H9 (cell line): ENCODE measurements at regions not wholly inside any gene's neighbourhood (a gene's known extent, or its start where the extent isn't known, plus 50 kb on each side); places are given as distances from the start of the nearest gene placed in this dataset.
A peak's percentile ranks its signal among the peaks of the same experiment; 100 is the strongest.

Source experiments
- DNase-seq: peaks from one replicate; pipeline ENCODE4 v3.0.0-alpha.2; 2017
- H2AFZ ChIP-seq: one replicate; pipeline ENCODE4 v1.6.1; 2013; ENCODE audit warnings: mild to moderate bottlenecking, low read length, control low read depth, moderate library complexity
- H2AK5ac ChIP-seq: 2 replicates; pipeline ENCODE4 v1.6.1; 2013; ENCODE audit warnings: low read length, control low read depth, mixed read lengths; ENCODE audit not compliant: insufficient read length
- H2BK120ac ChIP-seq: one replicate; pipeline ENCODE4 v1.6.1; 2013; ENCODE audit warnings: low read depth, mild to moderate bottlenecking, low read length, control low read depth, inconsistent platforms; ENCODE audit not compliant: poor library complexity, severe bottlenecking
- H2BK12ac ChIP-seq: 2 replicates; pipeline ENCODE4 v1.6.1; 2013; ENCODE audit warnings: low read length, control low read depth, mixed read lengths, low read depth; ENCODE audit not compliant: insufficient read length
- H2BK15ac ChIP-seq: 2 replicates; pipeline ENCODE4 v1.6.1; 2013; ENCODE audit warnings: low read depth, low read length, control low read depth
- H2BK20ac ChIP-seq: one replicate; pipeline ENCODE4 v1.6.1; 2013; ENCODE audit warnings: low read depth, mild to moderate bottlenecking, low read length, control low read depth, inconsistent platforms; ENCODE audit not compliant: poor library complexity, severe bottlenecking
- H2BK5ac ChIP-seq: 2 replicates; pipeline ENCODE4 v1.6.1; 2013; ENCODE audit warnings: low read length, control low read depth, mixed read lengths; ENCODE audit not compliant: insufficient read length
- H3K14ac ChIP-seq: 2 replicates; pipeline ENCODE4 v1.6.1; 2013; ENCODE audit warnings: low read length, control low read depth; ENCODE audit not compliant: insufficient read depth
- H3K18ac ChIP-seq: 2 replicates; pipeline ENCODE4 v1.6.1; 2013; ENCODE audit warnings: low read depth, mild to moderate bottlenecking, mixed read lengths, low read length, control low read depth; ENCODE audit not compliant: insufficient read length
- H3K23ac ChIP-seq: 2 replicates; pipeline ENCODE4 v1.6.1; 2013; ENCODE audit warnings: low read length, control low read depth, mixed read lengths, low read depth; ENCODE audit not compliant: insufficient read length
- H3K23me2 ChIP-seq: 2 replicates; pipeline ENCODE4 v1.6.1; 2013; ENCODE audit warnings: low read depth, mild to moderate bottlenecking, mixed read lengths, low read length, control low read depth; ENCODE audit not compliant: insufficient read length, poor library complexity, severe bottlenecking
- H3K27ac ChIP-seq: 2 replicates; pipeline ENCODE4 v1.5.1; 2013; ENCODE audit warnings: low read length, control low read depth, mixed read lengths, low read depth; ENCODE audit not compliant: insufficient read length
- H3K27me3 ChIP-seq: 2 replicates; pipeline ENCODE4 v1.6.1; 2013; ENCODE audit warnings: low read length, control low read depth, inconsistent platforms; ENCODE audit not compliant: insufficient read depth
- H3K4ac ChIP-seq: 2 replicates; pipeline ENCODE4 v1.6.1; 2013; ENCODE audit warnings: low read depth, mild to moderate bottlenecking, control low read depth, inconsistent platforms, low read length, moderate library complexity
- H3K4me1 ChIP-seq: 2 replicates; pipeline ENCODE4 v1.6.1; 2013; ENCODE audit warnings: low read length, control low read depth, inconsistent platforms; ENCODE audit not compliant: insufficient read depth
- H3K4me2 ChIP-seq: 2 replicates; pipeline ENCODE4 v1.6.1; 2013; ENCODE audit warnings: low read length, control low read depth, mixed read lengths; ENCODE audit not compliant: insufficient read length, insufficient read depth
- H3K56ac ChIP-seq: 2 replicates; pipeline ENCODE4 v1.6.1; 2013; ENCODE audit warnings: low read depth, mild to moderate bottlenecking, mixed read lengths, low read length, control low read depth; ENCODE audit not compliant: insufficient read length
- H3K79me1 ChIP-seq: 2 replicates; pipeline ENCODE4 v1.6.1; 2013; ENCODE audit warnings: low read depth, mild to moderate bottlenecking, moderate library complexity, low read length, control low read depth, inconsistent platforms; ENCODE audit not compliant: insufficient read depth, poor library complexity, severe bottlenecking
- H3K79me2 ChIP-seq: 2 replicates; pipeline ENCODE4 v1.6.1; 2013; ENCODE audit warnings: low read length, control low read depth, inconsistent platforms; ENCODE audit not compliant: insufficient read depth
- H3K9ac ChIP-seq: 2 replicates; pipeline ENCODE4 v1.6.1; 2013; ENCODE audit warnings: low read length, control low read depth, mixed read lengths; ENCODE audit not compliant: insufficient read length; ENCODE audit errors: extremely low read depth
- H3K9me3 ChIP-seq: one replicate; pipeline ENCODE4 v1.6.1; 2013; ENCODE audit warnings: low read depth, low read length, inconsistent platforms; ENCODE audit not compliant: control insufficient read depth
- H3T11ph ChIP-seq: one replicate; pipeline ENCODE4 v1.6.1; 2013; ENCODE audit warnings: mild to moderate bottlenecking, low read length, control low read depth, inconsistent platforms
- H4K20me1 ChIP-seq: one replicate; pipeline ENCODE4 v1.6.1; 2013; ENCODE audit not compliant: control insufficient read depth, insufficient read length, insufficient read depth
- H4K5ac ChIP-seq: 2 replicates; pipeline ENCODE4 v1.6.1; 2013; ENCODE audit warnings: low read depth, mild to moderate bottlenecking, mixed read lengths, low read length, control low read depth; ENCODE audit not compliant: insufficient read length
- H4K8ac ChIP-seq: replicated peaks from 2 replicates; pipeline ENCODE4 v1.6.1; 2013; ENCODE audit warnings: low read length, control low read depth, mixed read lengths, low read depth; ENCODE audit not compliant: insufficient read length
- H4K91ac ChIP-seq: 2 replicates; pipeline ENCODE4 v1.6.1; 2013; ENCODE audit warnings: low read depth, mild to moderate bottlenecking, moderate library complexity, mixed read lengths, low read length, control low read depth; ENCODE audit not compliant: insufficient read length
- H3K27ac Mint-ChIP-seq, 3 experiments: 2 replicates in 2 of 3; 3 replicates in 1 of 3; pipeline ENCODE4 v1.8.0; 2020 to 2021; ENCODE audit warnings: mixed read lengths in 3 of 3, mild to moderate bottlenecking in 1 of 3, moderate library complexity in 1 of 3
- H3K27me3 Mint-ChIP-seq: 2 replicates; pipeline ENCODE4 v1.8.0; 2021; ENCODE audit warnings: low read depth, mild to moderate bottlenecking, moderate library complexity, mixed read lengths
- H3K36me3 Mint-ChIP-seq, 3 experiments: 2 replicates in 2 of 3; 3 replicates in 1 of 3; pipeline ENCODE4 v1.8.0; 2020 to 2021; ENCODE audit warnings: low read depth in 3 of 3, mixed read lengths in 3 of 3; ENCODE audit not compliant: insufficient read depth in 1 of 3
- H3K4me1 Mint-ChIP-seq, 2 experiments: 2 replicates each; pipeline ENCODE4 v1.8.0; 2020; ENCODE audit warnings: mixed read lengths in 2 of 2
- H3K4me3 Mint-ChIP-seq, 2 experiments: 2 replicates in 1 of 2; 3 replicates in 1 of 2; pipeline ENCODE4 v1.8.0; 2020 to 2021; ENCODE audit warnings: mild to moderate bottlenecking in 2 of 2, mixed read lengths in 2 of 2, moderate library complexity in 1 of 2
- H3K9me3 Mint-ChIP-seq, 2 experiments: 2 replicates in 1 of 2; 3 replicates in 1 of 2; pipeline ENCODE4 v1.8.0; 2020; ENCODE audit warnings: mild to moderate bottlenecking in 2 of 2, mixed read lengths in 2 of 2, moderate library complexity in 1 of 2
- CTCF ChIP-seq: fragments of 200-600 bp; sonication (generic); conservative IDR thresholded peaks from 3 replicates; pipeline ENCODE4 v1.8.0; 2021; ENCODE audit warnings: antibody characterized with exemption, mild to moderate bottlenecking
- WGBS: extraction: QIAGEN DNeasy Blood & Tissue Kit; methylation state at CpG from one replicate; pipeline ENCODE4 v1.1.7; 2013; ENCODE audit warnings: missing lambda C conversion rate, low lambda C conversion rate, mixed read lengths; ENCODE audit not compliant: insufficient read length; ENCODE audit errors: extremely low coverage; 5-methylcytosine and 5-hydroxymethylcytosine counted together

GRCh38 chr1:29379443-29380073, 143.2 kb downstream of the PTPRU start:
- Histone ChIP-seq H3K27ac (no peak overlapping the region), H3K27me3 (no peaks in the 10 kb centered on the region), H3K14ac (no peak overlapping the region), H3T11ph (no peak overlapping the region), H3K79me2 (no peaks in the 10 kb centered on the region), H2BK120ac (no peak overlapping the region), H2AFZ (no peak overlapping the region), H2AK5ac (no peak overlapping the region), H3K9ac (no peak overlapping the region), H3K79me1 (no peaks in the 10 kb centered on the region), H3K4me1 (no peaks in the 10 kb centered on the region), H4K20me1 (no peaks in the 10 kb centered on the region), H4K8ac (no peak overlapping the region), H3K4me2 (no peak overlapping the region), H3K23me2 (no peaks in the 10 kb centered on the region), H2BK5ac (no peak overlapping the region), H3K56ac (no peak overlapping the region), H2BK12ac (no peak overlapping the region), H4K5ac (no peak overlapping the region), H2BK15ac (no peak overlapping the region), H3K9me3 (peaks cover 6% of the 10 kb centered on the region), H3K4ac (no peak overlapping the region), H3K18ac (no peak overlapping the region), H3K23ac (no peak overlapping the region), H4K91ac (no peak overlapping the region), H2BK20ac (no peak overlapping the region)
- H3K27me3 Mint-ChIP-seq = peaks cover 9% of the 10 kb centered on the region
- H3K36me3 Mint-ChIP-seq = peaks cover 13 to 49% (median 18%) of the 10 kb centered on the region in 3 experiments
- peaks cover 48 to 55% of the 10 kb centered on the region in 2 experiments for H3K9me3 Mint-ChIP-seq
- no peak overlapping the region for H3K27ac Mint-ChIP-seq
- no CpG with 5 or more reads among the region's 7 CpGs for WGBS
- peak; percentile 61 for DNase-seq
- H3K4me3 Mint-ChIP-seq = no peak overlapping the region
- peak; percentile 98 for TF ChIP-seq CTCF
- H3K4me1 Mint-ChIP-seq = peaks cover 8 to 11% of the 10 kb centered on the region in 2 experiments
